ENCODE measurements at regions not wholly inside any gene's neighbourhood (a gene's known extent, or its start where the extent isn't known, plus 50 kb on each side); places are given as distances from the start of the nearest gene placed in this dataset.
A peak's percentile ranks its signal among the peaks of the same experiment; 100 is the strongest.

DNA sequence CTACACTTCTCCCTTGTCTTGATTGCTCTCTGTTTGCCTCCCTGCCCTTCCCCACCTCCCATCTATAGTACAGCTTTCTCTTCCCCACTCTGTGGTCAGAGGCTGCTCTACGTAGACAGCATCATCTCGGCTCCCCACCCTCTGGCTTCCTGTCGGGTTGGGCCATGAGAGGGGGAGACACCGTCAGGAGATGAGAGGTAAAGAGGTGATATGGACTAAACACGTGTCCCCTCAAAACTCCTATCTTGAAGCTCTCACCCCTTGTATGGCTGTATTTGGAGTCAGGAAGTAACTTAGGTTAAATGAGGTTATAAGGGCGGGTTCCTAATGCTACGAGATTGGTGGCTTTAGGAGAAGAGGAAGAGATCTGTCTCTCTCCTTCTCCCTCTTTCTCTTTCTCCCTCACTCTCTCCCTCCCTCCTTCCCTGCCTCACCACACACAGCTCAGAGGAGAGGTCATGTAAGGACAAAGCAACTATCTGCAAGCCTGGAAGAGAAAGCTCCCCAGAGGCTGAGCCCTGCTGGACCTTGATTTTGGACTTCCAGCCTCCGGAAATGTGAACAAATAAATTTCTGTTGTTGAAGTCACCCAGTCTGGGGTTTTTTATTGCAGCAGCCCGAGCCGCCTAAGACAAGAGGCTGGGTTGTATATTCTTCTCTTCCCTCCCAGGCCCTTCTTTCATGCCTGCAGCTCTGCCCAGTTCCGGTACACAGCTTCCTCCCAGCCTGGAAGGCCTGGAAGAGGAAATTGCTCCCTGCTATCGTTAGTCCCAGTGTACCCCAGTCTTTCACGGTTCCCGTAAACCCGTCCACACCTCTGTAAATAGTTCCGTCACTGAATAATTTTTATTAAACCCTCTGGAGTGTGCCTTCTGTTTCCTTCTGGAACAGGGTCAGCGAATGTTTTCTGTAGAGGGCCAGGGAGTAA, 138.0 kb downstream of the AKAIN1 start:
- no peak overlapping the region for H3K4me2 ChIP-seq (ENCODE audit: low read length)
- no peak for TF ChIP-seq EP300 (conservative IDR thresholded peaks at IDR 0.05; ENCODE audit: poor library complexity, severe bottlenecking)
- TF ChIP-seq MXI1 (conservative IDR thresholded peaks at IDR 0.05; ENCODE audit: poor library complexity, severe bottlenecking): no peak
- TF ChIP-seq SMC3 (conservative IDR thresholded peaks at IDR 0.05; ENCODE audit: poor library complexity): no peak
- no peak for TF ChIP-seq EZH2 (IDR thresholded peaks at IDR 0.05; ENCODE audit: borderline replicate concordance, insufficient read depth, low read length, poor library complexity, severe bottlenecking)
- TF ChIP-seq, protein P1, sequence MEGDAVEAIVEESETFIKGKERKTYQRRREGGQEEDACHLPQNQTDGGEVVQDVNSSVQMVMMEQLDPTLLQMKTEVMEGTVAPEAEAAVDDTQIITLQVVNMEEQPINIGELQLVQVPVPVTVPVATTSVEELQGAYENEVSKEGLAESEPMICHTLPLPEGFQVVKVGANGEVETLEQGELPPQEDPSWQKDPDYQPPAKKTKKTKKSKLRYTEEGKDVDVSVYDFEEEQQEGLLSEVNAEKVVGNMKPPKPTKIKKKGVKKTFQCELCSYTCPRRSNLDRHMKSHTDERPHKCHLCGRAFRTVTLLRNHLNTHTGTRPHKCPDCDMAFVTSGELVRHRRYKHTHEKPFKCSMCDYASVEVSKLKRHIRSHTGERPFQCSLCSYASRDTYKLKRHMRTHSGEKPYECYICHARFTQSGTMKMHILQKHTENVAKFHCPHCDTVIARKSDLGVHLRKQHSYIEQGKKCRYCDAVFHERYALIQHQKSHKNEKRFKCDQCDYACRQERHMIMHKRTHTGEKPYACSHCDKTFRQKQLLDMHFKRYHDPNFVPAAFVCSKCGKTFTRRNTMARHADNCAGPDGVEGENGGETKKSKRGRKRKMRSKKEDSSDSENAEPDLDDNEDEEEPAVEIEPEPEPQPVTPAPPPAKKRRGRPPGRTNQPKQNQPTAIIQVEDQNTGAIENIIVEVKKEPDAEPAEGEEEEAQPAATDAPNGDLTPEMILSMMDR (IDR thresholded peaks at IDR 0.05; ENCODE audit: poor library complexity, severe bottlenecking): no peak
- TF ChIP-seq, protein P2, sequence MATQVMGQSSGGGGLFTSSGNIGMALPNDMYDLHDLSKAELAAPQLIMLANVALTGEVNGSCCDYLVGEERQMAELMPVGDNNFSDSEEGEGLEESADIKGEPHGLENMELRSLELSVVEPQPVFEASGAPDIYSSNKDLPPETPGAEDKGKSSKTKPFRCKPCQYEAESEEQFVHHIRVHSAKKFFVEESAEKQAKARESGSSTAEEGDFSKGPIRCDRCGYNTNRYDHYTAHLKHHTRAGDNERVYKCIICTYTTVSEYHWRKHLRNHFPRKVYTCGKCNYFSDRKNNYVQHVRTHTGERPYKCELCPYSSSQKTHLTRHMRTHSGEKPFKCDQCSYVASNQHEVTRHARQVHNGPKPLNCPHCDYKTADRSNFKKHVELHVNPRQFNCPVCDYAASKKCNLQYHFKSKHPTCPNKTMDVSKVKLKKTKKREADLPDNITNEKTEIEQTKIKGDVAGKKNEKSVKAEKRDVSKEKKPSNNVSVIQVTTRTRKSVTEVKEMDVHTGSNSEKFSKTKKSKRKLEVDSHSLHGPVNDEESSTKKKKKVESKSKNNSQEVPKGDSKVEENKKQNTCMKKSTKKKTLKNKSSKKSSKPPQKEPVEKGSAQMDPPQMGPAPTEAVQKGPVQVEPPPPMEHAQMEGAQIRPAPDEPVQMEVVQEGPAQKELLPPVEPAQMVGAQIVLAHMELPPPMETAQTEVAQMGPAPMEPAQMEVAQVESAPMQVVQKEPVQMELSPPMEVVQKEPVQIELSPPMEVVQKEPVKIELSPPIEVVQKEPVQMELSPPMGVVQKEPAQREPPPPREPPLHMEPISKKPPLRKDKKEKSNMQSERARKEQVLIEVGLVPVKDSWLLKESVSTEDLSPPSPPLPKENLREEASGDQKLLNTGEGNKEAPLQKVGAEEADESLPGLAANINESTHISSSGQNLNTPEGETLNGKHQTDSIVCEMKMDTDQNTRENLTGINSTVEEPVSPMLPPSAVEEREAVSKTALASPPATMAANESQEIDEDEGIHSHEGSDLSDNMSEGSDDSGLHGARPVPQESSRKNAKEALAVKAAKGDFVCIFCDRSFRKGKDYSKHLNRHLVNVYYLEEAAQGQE (IDR thresholded peaks at IDR 0.05; ENCODE audit: borderline replicate concordance): no peak
- no peak for TF ChIP-seq RAD21 (conservative IDR thresholded peaks at IDR 0.05)
- TF ChIP-seq TAF1 (IDR thresholded peaks at IDR 0.05; ENCODE audit: low read depth): no peak
- TF ChIP-seq POLR2AphosphoS5 (IDR thresholded peaks at IDR 0.05): no peak
- no peak overlapping the region for H3K27ac ChIP-seq (ENCODE audit: low read length)

DNA sequence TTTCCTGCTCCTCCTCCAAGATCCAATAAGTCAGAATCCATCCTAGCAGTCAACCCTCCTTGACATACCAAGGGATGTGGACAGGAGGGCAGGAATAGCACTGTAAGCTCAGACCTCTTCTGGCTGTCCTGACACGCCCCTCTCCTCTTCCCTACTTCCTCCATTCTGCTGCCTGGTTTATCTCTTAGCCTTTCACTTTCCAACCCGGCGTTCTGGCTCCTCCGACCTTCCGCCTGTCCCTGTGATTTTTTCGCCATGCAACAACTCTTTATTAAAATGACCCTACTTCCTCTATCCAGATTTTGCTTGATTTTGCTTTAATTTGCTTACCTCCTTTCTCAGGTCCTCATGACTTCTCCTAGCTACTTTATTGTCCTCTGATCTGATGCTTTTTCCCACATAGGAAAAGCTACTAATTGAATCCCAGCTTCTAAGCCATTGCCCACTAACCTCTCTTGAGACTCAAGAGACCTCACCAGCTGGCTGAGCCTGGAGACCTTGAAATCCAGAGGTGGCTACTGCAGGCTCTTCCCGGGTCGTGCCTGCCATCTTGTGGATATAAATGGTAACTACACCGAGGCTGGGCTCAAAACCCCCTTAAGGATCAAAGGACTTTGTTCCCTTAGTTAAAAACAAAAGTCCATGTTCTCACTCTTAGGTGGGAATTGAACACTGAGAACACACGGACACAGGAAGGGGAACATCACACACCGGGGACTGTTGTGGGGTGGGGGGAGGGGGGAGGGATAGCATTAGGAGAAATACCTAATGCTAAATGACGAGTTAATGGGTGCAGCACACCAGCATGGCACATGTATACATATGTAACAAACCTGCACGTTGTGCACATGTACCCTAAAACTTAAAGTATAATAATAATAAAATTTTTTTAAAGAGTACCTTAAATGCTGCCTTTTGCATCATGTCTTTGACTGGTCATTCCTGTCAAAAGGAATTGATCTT, 139.4 kb downstream of the AKAIN1 start:
- Histone ChIP-seq H3K79me2 (replicated peaks; ENCODE audit: insufficient read depth, low read length) (no peaks in the 10 kb centered on the region), H3K27ac (ENCODE audit: low read length) (no peak overlapping the region)

More for the DNA sequence above, 138.0 kb downstream of the AKAIN1 start:
- Histone ChIP-seq H3K9ac (ENCODE audit: low read length) (no peak overlapping the region), H3K4me3 (ENCODE audit: low read length) (no peak overlapping the region), H3K79me2 (replicated peaks; ENCODE audit: insufficient read depth, low read length) (no peaks in the 10 kb centered on the region), H3F3A (ENCODE audit: insufficient read depth, low read length, poor library complexity, severe bottlenecking) (no peaks in the 10 kb centered on the region), H3K27me3 (ENCODE audit: insufficient read depth, low read depth, low read length) (no peaks in the 10 kb centered on the region), H3K36me3 (ENCODE audit: insufficient read depth, low read length) (no peaks in the 10 kb centered on the region), H3K9me2 (ENCODE audit: insufficient read depth, low read length) (no peaks in the 10 kb centered on the region), H3K9me3 (ENCODE audit: low read length) (no peaks in the 10 kb centered on the region), H4K20me1 (ENCODE audit: insufficient read depth) (no peaks in the 10 kb centered on the region), H2AFZ (ENCODE audit: low read depth, low read length) (no peak overlapping the region)

More for the DNA sequence above, 139.4 kb downstream of the AKAIN1 start:
- TF ChIP-seq POLR2AphosphoS5 (IDR thresholded peaks at IDR 0.05) (no peak), SMC3 (conservative IDR thresholded peaks at IDR 0.05; ENCODE audit: poor library complexity) (peak; percentile 94), RAD21 (conservative IDR thresholded peaks at IDR 0.05) (peak; percentile 97), EZH2 (IDR thresholded peaks at IDR 0.05; ENCODE audit: borderline replicate concordance, insufficient read depth, low read length, poor library complexity, severe bottlenecking) (no peak)
- TF ChIP-seq, protein P1 (IDR thresholded peaks at IDR 0.05; ENCODE audit: poor library complexity, severe bottlenecking): peak; percentile 90
- no peak overlapping the region for H3K4me3 ChIP-seq (ENCODE audit: low read length)
- no peaks in the 10 kb centered on the region for H3K9me3 ChIP-seq (ENCODE audit: low read length)
- H3K9me2 ChIP-seq (ENCODE audit: insufficient read depth, low read length): no peaks in the 10 kb centered on the region
- no peak overlapping the region for H3K9ac ChIP-seq (ENCODE audit: low read length)
- no peaks in the 10 kb centered on the region for H4K20me1 ChIP-seq (ENCODE audit: insufficient read depth)
- no peaks in the 10 kb centered on the region for H3F3A ChIP-seq (ENCODE audit: insufficient read depth, low read length, poor library complexity, severe bottlenecking)
- H3K27me3 ChIP-seq (ENCODE audit: insufficient read depth, low read depth, low read length): no peaks in the 10 kb centered on the region
- H2AFZ ChIP-seq (ENCODE audit: low read depth, low read length): no peak overlapping the region
- no peak overlapping the region for H3K4me2 ChIP-seq (ENCODE audit: low read length)
- H3K36me3 ChIP-seq (ENCODE audit: insufficient read depth, low read length): no peaks in the 10 kb centered on the region

Measured in neural cell (in vitro differentiated cells).